HG03175 (cell line): ENCODE measurements at regions not wholly inside any gene's neighbourhood (a gene's known extent, or its start where the extent isn't known, plus 50 kb on each side); places are given as distances from the start of the nearest gene placed in this dataset.
"Not testable (repeated sequence)": the region's sequence is repeated elsewhere in the genome, so short reads cannot be mapped to it uniquely, and the experiment has no call there.

ENCODE experiments used
- ATAC-seq: cut with Tn5 transposase; IDR thresholded peaks from one replicate; pipeline ENCODE4 v1.9.1; 2021; ENCODE audit warnings: mild to moderate bottlenecking, moderate library complexity; ENCODE audit not compliant: unreplicated experiment

GRCh38 chr10:29699621-29700020 is 64.8 kb upstream of the SVIL start:
- no peak for ATAC-seq

- ATAC-seq, result no peak
Observed at GRCh38 chr10:29698773-29699490, 64.2 kb upstream of the SVIL start.

- not testable (repeated sequence) for ATAC-seq
Observed at GRCh38 chr10:29696581-29696980, 61.8 kb upstream of the SVIL start.

GRCh38 chr10:29694121-29694520 is 59.4 kb upstream of the SVIL start:
- no peak for ATAC-seq

- ATAC-seq, result no peak
Observed at GRCh38 chr10:29692121-29692539, 57.4 kb upstream of the SVIL start.

GRCh38 chr10:29691564-29692072 is 56.8 kb upstream of the SVIL start:
- no peak for ATAC-seq

- ATAC-seq, result no peak
Observed at GRCh38 chr10:29689001-29689400, 54.2 kb upstream of the SVIL start.

- ATAC-seq, result no peak
Observed at GRCh38 chr10:29688230-29688661, 53.5 kb upstream of the SVIL start.

- ATAC-seq, result no peak
Observed at GRCh38 chr10:29687421-29688164, 52.8 kb upstream of the SVIL start.

GRCh38 chr10:29685506-29685905 is 50.7 kb upstream of the SVIL start:
- no peak for ATAC-seq
